ENCODE measurements at regions not wholly inside any gene's neighbourhood (a gene's known extent, or its start where the extent isn't known, plus 50 kb on each side); places are given as distances from the start of the nearest gene placed in this dataset.

GRCh38 chr3:81279481-81280379, 481.7 kb downstream of the GBE1 start:
- peak overlapping the region; percentile 46 for H3K4me2 ChIP-seq (ENCODE audit: unreplicated experiment)
- H4K20me1 ChIP-seq (ENCODE audit: insufficient read depth) = no peaks in the 10 kb centered on the region
- DNase-seq = peak; percentile 28
- 0 out of 2 replicates have a peak, but pooled peaks cover 5% of the 10 kb centered on the region for H3F3A ChIP-seq (ENCODE audit: insufficient read depth)
- H3K9ac ChIP-seq = no peak overlapping the region
- peak overlapping the region; percentile 27; the same call in 1 of the 2 replicates for H2AFZ ChIP-seq
- no peaks in the 10 kb centered on the region for H3K79me2 ChIP-seq (ENCODE audit: insufficient read depth)
- H3K9me3 ChIP-seq (ENCODE audit: low read depth) = no peaks in the 10 kb centered on the region
- in situ Hi-C loops (cut with MboI) = no loop called here
- no peaks in the 10 kb centered on the region for H3K9me2 ChIP-seq (ENCODE audit: insufficient read depth)
- H3K27ac ChIP-seq = no peak overlapping the region
- H3K27me3 ChIP-seq (replicated peaks; ENCODE audit: insufficient read depth) = no peaks in the 10 kb centered on the region
- no peak overlapping the region for H3K4me3 ChIP-seq
- no peaks in the 10 kb centered on the region for H3K36me3 ChIP-seq (ENCODE audit: low read depth)
- no peak for TF ChIP-seq EZH2phosphoT487 (IDR thresholded peaks at IDR 0.05; ENCODE audit: insufficient read depth, low read depth)
- no peak for TF ChIP-seq EZH2 (IDR thresholded peaks at IDR 0.05; ENCODE audit: insufficient read depth, poor library complexity, severe bottlenecking)
- 54 to 59% methylated on average over 4 of the region's 4 CpGs for WGBS, 2 experiments (ENCODE audit: low coverage in 1 of 2, low lambda C conversion rate in 2 of 2, missing lambda C conversion rate in 2 of 2)
- H3K4me1 ChIP-seq (ENCODE audit: insufficient read depth) = peaks cover 21% of the 10 kb centered on the region

GRCh38 chr3:81277853-81278252, 483.6 kb downstream of the GBE1 start:
- no peaks in the 10 kb centered on the region for H3K27me3 ChIP-seq (replicated peaks; ENCODE audit: insufficient read depth)
- no peaks in the 10 kb centered on the region for H4K20me1 ChIP-seq (ENCODE audit: insufficient read depth)
- H3K27ac ChIP-seq = no peak overlapping the region
- TF ChIP-seq EZH2 (IDR thresholded peaks at IDR 0.05; ENCODE audit: insufficient read depth, poor library complexity, severe bottlenecking) (no peak), EZH2phosphoT487 (IDR thresholded peaks at IDR 0.05; ENCODE audit: insufficient read depth, low read depth) (no peak)
- H3K4me2 ChIP-seq (ENCODE audit: unreplicated experiment) = no peak overlapping the region
- H3K79me2 ChIP-seq (ENCODE audit: insufficient read depth) = no peaks in the 10 kb centered on the region
- peak; percentile 59 for DNase-seq
- H3K9me3 ChIP-seq (ENCODE audit: low read depth) = no peaks in the 10 kb centered on the region
- peaks cover 21% of the 10 kb centered on the region for H3K4me1 ChIP-seq (ENCODE audit: insufficient read depth)
- H3K9me2 ChIP-seq (ENCODE audit: insufficient read depth) = no peaks in the 10 kb centered on the region
- no peaks in the 10 kb centered on the region for H3K36me3 ChIP-seq (ENCODE audit: low read depth)
- no peak overlapping the region for H3K9ac ChIP-seq
- in situ Hi-C loops (cut with MboI) = no loop called here
- no peak overlapping the region for H3K4me3 ChIP-seq
- H2AFZ ChIP-seq = no peak overlapping the region
- H3F3A ChIP-seq (ENCODE audit: insufficient read depth) = 0 out of 2 replicates have a peak, but pooled peaks cover 5% of the 10 kb centered on the region

GRCh38 chr3:81274671-81275070, 486.8 kb downstream of the GBE1 start:
- 63 to 68% methylated on average over 2 of the region's 2 CpGs for WGBS, 2 experiments (ENCODE audit: low coverage in 1 of 2, low lambda C conversion rate in 2 of 2, missing lambda C conversion rate in 2 of 2)
- H3K27me3 ChIP-seq (replicated peaks; ENCODE audit: insufficient read depth) = no peaks in the 10 kb centered on the region
- H3K27ac ChIP-seq = no peak overlapping the region
- H3K9me2 ChIP-seq (ENCODE audit: insufficient read depth) = no peaks in the 10 kb centered on the region
- H2AFZ ChIP-seq = no peak overlapping the region
- DNase-seq = peak; percentile 22
- H4K20me1 ChIP-seq (ENCODE audit: insufficient read depth) = no peaks in the 10 kb centered on the region
- H3K36me3 ChIP-seq (ENCODE audit: low read depth) = no peaks in the 10 kb centered on the region
- no peak overlapping the region for H3K4me3 ChIP-seq
- H3K4me2 ChIP-seq (ENCODE audit: unreplicated experiment) = no peak overlapping the region
- H3F3A ChIP-seq (ENCODE audit: insufficient read depth) = no peaks in the 10 kb centered on the region
- no peak overlapping the region for H3K9ac ChIP-seq
- H3K4me1 ChIP-seq (ENCODE audit: insufficient read depth) = peaks cover 15% of the 10 kb centered on the region; the same call in 1 of the 2 replicates
- in situ Hi-C loops (cut with MboI) = no loop called here
- TF ChIP-seq EZH2phosphoT487 (IDR thresholded peaks at IDR 0.05; ENCODE audit: insufficient read depth, low read depth) (no peak), EZH2 (IDR thresholded peaks at IDR 0.05; ENCODE audit: insufficient read depth, poor library complexity, severe bottlenecking) (no peak)
- no peaks in the 10 kb centered on the region for H3K79me2 ChIP-seq (ENCODE audit: insufficient read depth)
- no peaks in the 10 kb centered on the region for H3K9me3 ChIP-seq (ENCODE audit: low read depth)

GRCh38 chr3:81270603-81271379, 490.7 kb downstream of the GBE1 start:
- Histone ChIP-seq H3K9me3 (ENCODE audit: low read depth) (no peaks in the 10 kb centered on the region), H2AFZ (no peak overlapping the region), H3K4me3 (no peak overlapping the region), H3K9me2 (ENCODE audit: insufficient read depth) (no peaks in the 10 kb centered on the region), H3K36me3 (ENCODE audit: low read depth) (no peaks in the 10 kb centered on the region), H4K20me1 (ENCODE audit: insufficient read depth) (no peaks in the 10 kb centered on the region), H3K27me3 (replicated peaks; ENCODE audit: insufficient read depth) (no peaks in the 10 kb centered on the region), H3K4me2 (ENCODE audit: unreplicated experiment) (no peak overlapping the region), H3K27ac (no peak overlapping the region), H3K4me1 (ENCODE audit: insufficient read depth) (no peaks in the 10 kb centered on the region), H3F3A (ENCODE audit: insufficient read depth) (no peaks in the 10 kb centered on the region), H3K79me2 (ENCODE audit: insufficient read depth) (no peaks in the 10 kb centered on the region), H3K9ac (no peak overlapping the region)
- 21 to 30% methylated on average over 3 of the region's 3 CpGs for WGBS, 2 experiments (ENCODE audit: low coverage in 1 of 2, low lambda C conversion rate in 2 of 2, missing lambda C conversion rate in 2 of 2)
- DNase-seq = no peak
- TF ChIP-seq EZH2 (IDR thresholded peaks at IDR 0.05; ENCODE audit: insufficient read depth, poor library complexity, severe bottlenecking) = no peak
- TF ChIP-seq EZH2phosphoT487 (IDR thresholded peaks at IDR 0.05; ENCODE audit: insufficient read depth, low read depth) = no peak
- in situ Hi-C loops (cut with MboI) = no loop called here
